ENCODE measurements at regions not wholly inside any gene's neighbourhood (a gene's known extent, or its start where the extent isn't known, plus 50 kb on each side); places are given as distances from the start of the nearest gene placed in this dataset.

- TF ChIP-seq TARDBP (IDR thresholded peaks at IDR 0.05; ENCODE audit: borderline replicate concordance) (no peak), E2F4 (IDR thresholded peaks at IDR 0.05; ENCODE audit: low read depth, low read length) (no peak), EP300 (IDR thresholded peaks at IDR 0.05; ENCODE audit: borderline replicate concordance in 1 of 2, control insufficient read depth in 1 of 2, low read depth in 2 of 2, low read length in 2 of 2) (no peak), CTCF (IDR thresholded peaks at IDR 0.05 in 2 of 3, conservative IDR thresholded peaks at IDR 0.05 in 1 of 3; ENCODE audit: control insufficient read depth in 2 of 3, extremely low read depth in 1 of 3, insufficient read depth in 1 of 3, low read depth in 3 of 3, low read length in 3 of 3) (no peak), RAD21 (IDR thresholded peaks at IDR 0.05; ENCODE audit: insufficient read depth, low read depth, low read length) (no peak), BRCA1 (IDR thresholded peaks at IDR 0.05; ENCODE audit: low read depth, low read length) (no peak), NFYB (IDR thresholded peaks at IDR 0.05; ENCODE audit: insufficient read depth, low read depth, low read length) (no peak)
Measured at GRCh38 chr9:13705373-13705772, 425.9 kb upstream of the MPDZ start.
